Panc1 (cell line): ENCODE measurements at regions not wholly inside any gene's neighbourhood (a gene's known extent, or its start where the extent isn't known, plus 50 kb on each side); places are given as distances from the start of the nearest gene placed in this dataset.

ENCODE experiments used
- SIN3A ChIP-seq: IDR thresholded peaks from 2 replicates; pipeline ENCODE4 v1.6.1; 2012; ENCODE audit warnings: low read depth, mild to moderate bottlenecking, low read length, moderate library complexity, borderline replicate concordance; ENCODE audit not compliant: insufficient read depth
- TCF7L2 ChIP-seq: IDR thresholded peaks from 2 replicates; pipeline ENCODE4 v1.6.1; 2011; ENCODE audit warnings: mild to moderate bottlenecking, low read depth, low read length, inconsistent platforms
- TF ChIP-seq, protein P1 (sequence below): fragments of 450-650 bp; IDR thresholded peaks from 2 replicates; pipeline ENCODE4 v1.5.1; 2017; ENCODE audit warnings: mild to moderate bottlenecking
- TF ChIP-seq, protein P2 (sequence below), 2 experiments: IDR thresholded peaks; 2 replicates each; pipeline ENCODE4 v1.6.1; 2011 to 2012; ENCODE audit warnings: low read depth in 2 of 2, control low read depth in 1 of 2, low read length in 1 of 2, mild to moderate bottlenecking in 1 of 2, moderate library complexity in 1 of 2; ENCODE audit not compliant: insufficient read depth in 1 of 2

DNA sequence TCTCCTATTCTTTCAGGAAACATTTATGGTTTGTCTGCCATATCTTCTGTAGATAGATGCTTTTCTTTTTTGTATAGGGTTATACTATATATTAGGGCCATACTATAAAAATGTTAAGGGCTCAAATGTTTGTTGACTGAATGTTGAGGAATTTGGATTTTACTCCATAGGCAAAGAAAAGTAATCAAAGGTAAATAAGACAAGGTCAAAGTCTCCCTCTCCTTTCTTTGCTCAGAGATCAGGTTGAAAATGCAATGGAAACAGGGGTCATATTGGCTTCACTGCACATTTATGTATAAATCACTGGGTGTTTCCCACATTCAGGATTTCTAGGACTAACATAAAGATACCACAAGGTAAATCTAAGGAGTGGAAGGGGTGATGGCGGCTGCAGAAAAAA, 291.4 kb upstream of the FZD8 start:
- TF ChIP-seq, protein P1, sequence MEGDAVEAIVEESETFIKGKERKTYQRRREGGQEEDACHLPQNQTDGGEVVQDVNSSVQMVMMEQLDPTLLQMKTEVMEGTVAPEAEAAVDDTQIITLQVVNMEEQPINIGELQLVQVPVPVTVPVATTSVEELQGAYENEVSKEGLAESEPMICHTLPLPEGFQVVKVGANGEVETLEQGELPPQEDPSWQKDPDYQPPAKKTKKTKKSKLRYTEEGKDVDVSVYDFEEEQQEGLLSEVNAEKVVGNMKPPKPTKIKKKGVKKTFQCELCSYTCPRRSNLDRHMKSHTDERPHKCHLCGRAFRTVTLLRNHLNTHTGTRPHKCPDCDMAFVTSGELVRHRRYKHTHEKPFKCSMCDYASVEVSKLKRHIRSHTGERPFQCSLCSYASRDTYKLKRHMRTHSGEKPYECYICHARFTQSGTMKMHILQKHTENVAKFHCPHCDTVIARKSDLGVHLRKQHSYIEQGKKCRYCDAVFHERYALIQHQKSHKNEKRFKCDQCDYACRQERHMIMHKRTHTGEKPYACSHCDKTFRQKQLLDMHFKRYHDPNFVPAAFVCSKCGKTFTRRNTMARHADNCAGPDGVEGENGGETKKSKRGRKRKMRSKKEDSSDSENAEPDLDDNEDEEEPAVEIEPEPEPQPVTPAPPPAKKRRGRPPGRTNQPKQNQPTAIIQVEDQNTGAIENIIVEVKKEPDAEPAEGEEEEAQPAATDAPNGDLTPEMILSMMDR, result no peak
- TF ChIP-seq TCF7L2 (no peak), SIN3A (no peak)
- TF ChIP-seq, protein P2, sequence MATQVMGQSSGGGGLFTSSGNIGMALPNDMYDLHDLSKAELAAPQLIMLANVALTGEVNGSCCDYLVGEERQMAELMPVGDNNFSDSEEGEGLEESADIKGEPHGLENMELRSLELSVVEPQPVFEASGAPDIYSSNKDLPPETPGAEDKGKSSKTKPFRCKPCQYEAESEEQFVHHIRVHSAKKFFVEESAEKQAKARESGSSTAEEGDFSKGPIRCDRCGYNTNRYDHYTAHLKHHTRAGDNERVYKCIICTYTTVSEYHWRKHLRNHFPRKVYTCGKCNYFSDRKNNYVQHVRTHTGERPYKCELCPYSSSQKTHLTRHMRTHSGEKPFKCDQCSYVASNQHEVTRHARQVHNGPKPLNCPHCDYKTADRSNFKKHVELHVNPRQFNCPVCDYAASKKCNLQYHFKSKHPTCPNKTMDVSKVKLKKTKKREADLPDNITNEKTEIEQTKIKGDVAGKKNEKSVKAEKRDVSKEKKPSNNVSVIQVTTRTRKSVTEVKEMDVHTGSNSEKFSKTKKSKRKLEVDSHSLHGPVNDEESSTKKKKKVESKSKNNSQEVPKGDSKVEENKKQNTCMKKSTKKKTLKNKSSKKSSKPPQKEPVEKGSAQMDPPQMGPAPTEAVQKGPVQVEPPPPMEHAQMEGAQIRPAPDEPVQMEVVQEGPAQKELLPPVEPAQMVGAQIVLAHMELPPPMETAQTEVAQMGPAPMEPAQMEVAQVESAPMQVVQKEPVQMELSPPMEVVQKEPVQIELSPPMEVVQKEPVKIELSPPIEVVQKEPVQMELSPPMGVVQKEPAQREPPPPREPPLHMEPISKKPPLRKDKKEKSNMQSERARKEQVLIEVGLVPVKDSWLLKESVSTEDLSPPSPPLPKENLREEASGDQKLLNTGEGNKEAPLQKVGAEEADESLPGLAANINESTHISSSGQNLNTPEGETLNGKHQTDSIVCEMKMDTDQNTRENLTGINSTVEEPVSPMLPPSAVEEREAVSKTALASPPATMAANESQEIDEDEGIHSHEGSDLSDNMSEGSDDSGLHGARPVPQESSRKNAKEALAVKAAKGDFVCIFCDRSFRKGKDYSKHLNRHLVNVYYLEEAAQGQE (IDR thresholded peaks at IDR 0.05; ENCODE audit: insufficient read depth in 1 of 2, low read depth in 2 of 2, low read length in 1 of 2), result no peak
